ENCODE measurements at regions not wholly inside any gene's neighbourhood (a gene's known extent, or its start where the extent isn't known, plus 50 kb on each side); places are given as distances from the start of the nearest gene placed in this dataset.

- Histone ChIP-seq H4K8ac (ENCODE audit: low read depth, low read length) (no peak overlapping the region), H3K9me3 (replicated peaks in 1 of 2; ENCODE audit: control insufficient read depth in 2 of 2, insufficient read depth in 1 of 2, low read depth in 1 of 2, low read length in 2 of 2) (no peaks in the 10 kb centered on the region), H2BK120ac (ENCODE audit: low read depth, low read length) (no peak overlapping the region), H3K4me1 (ENCODE audit: control insufficient read depth in 2 of 2, insufficient read depth in 1 of 2, low read depth in 1 of 2, low read length in 2 of 2) (no peaks in the 10 kb centered on the region), H2BK15ac (ENCODE audit: low read length) (no peak overlapping the region), H2BK12ac (ENCODE audit: low read length) (no peak overlapping the region), H4K91ac (ENCODE audit: low read depth, low read length, poor library complexity) (no peak overlapping the region), H3K23ac (ENCODE audit: low read depth, low read length, poor library complexity) (no peak overlapping the region), H3K27me3 (ENCODE audit: control insufficient read depth in 3 of 3, insufficient read depth in 3 of 3, low read depth in 1 of 3, low read length in 3 of 3) (no peaks in the 10 kb centered on the region), H3K4me2 (ENCODE audit: insufficient read depth, low read length, poor library complexity, severe bottlenecking) (no peak overlapping the region), H3K79me1 (ENCODE audit: low read depth, low read length) (no peaks in the 10 kb centered on the region), H2AFZ (ENCODE audit: low read length) (no peak overlapping the region), H3K4me3 (ENCODE audit: low read length in 2 of 2) (no peak overlapping the region), H3K9ac (ENCODE audit: low read depth, low read length, poor library complexity) (no peak overlapping the region), H3K18ac (ENCODE audit: low read length) (no peak overlapping the region), H3K14ac (ENCODE audit: low read length) (no peak overlapping the region), H2AK5ac (ENCODE audit: low read depth, low read length) (no peak overlapping the region), H2BK5ac (ENCODE audit: low read length) (no peak overlapping the region), H3K36me3 (replicated peaks in 1 of 2; ENCODE audit: control insufficient read depth in 2 of 2, insufficient read depth in 2 of 2, low read length in 2 of 2) (no peaks in the 10 kb centered on the region), H3K4ac (ENCODE audit: low read length) (no peak overlapping the region), H3K27ac (replicated peaks; ENCODE audit: low read length) (no peak overlapping the region)
- DNase-seq (ENCODE audit: low spot score) = no peak
- WGBS, 2 donors (ENCODE audit: extremely low coverage in 2 of 2, insufficient read length in 2 of 2, insufficient replicate concordance in 1 of 2) = no CpG with 5 or more reads among the region's 1 CpG
These were observed 310.8 kb upstream of the ADAMTSL1 start for GRCh38 chr9:18163146-18163545.

GRCh38 chr9:18167733-18168132 lies 306.2 kb upstream of the ADAMTSL1 start:
- Histone ChIP-seq H2BK5ac (ENCODE audit: low read length) (no peak overlapping the region), H3K4ac (ENCODE audit: low read length) (no peak overlapping the region), H2BK15ac (ENCODE audit: low read length) (no peak overlapping the region), H2BK120ac (ENCODE audit: low read depth, low read length) (no peak overlapping the region), H2AFZ (ENCODE audit: low read length) (no peak overlapping the region), H3K23ac (ENCODE audit: low read depth, low read length, poor library complexity) (no peak overlapping the region), H3K27me3 (ENCODE audit: control insufficient read depth in 3 of 3, insufficient read depth in 3 of 3, low read depth in 1 of 3, low read length in 3 of 3) (no peaks in the 10 kb centered on the region), H3K14ac (ENCODE audit: low read length) (no peak overlapping the region), H3K36me3 (replicated peaks in 1 of 2; ENCODE audit: control insufficient read depth in 2 of 2, insufficient read depth in 2 of 2, low read length in 2 of 2) (no peaks in the 10 kb centered on the region), H2BK12ac (ENCODE audit: low read length) (no peak overlapping the region), H3K79me1 (ENCODE audit: low read depth, low read length) (no peaks in the 10 kb centered on the region), H3K4me2 (ENCODE audit: insufficient read depth, low read length, poor library complexity, severe bottlenecking) (no peak overlapping the region), H3K9me3 (replicated peaks in 1 of 2; ENCODE audit: control insufficient read depth in 2 of 2, insufficient read depth in 1 of 2, low read depth in 1 of 2, low read length in 2 of 2) (no peaks in the 10 kb centered on the region), H4K91ac (ENCODE audit: low read depth, low read length, poor library complexity) (no peak overlapping the region), H4K8ac (ENCODE audit: low read depth, low read length) (no peak overlapping the region), H3K4me1 (ENCODE audit: control insufficient read depth in 2 of 2, insufficient read depth in 1 of 2, low read depth in 1 of 2, low read length in 2 of 2) (no peaks in the 10 kb centered on the region), H3K9ac (ENCODE audit: low read depth, low read length, poor library complexity) (no peak overlapping the region), H3K4me3 (ENCODE audit: low read length in 2 of 2) (no peak overlapping the region), H3K18ac (ENCODE audit: low read length) (no peak overlapping the region), H2AK5ac (ENCODE audit: low read depth, low read length) (no peak overlapping the region), H3K27ac (replicated peaks; ENCODE audit: low read length) (no peak overlapping the region)
- no CpG with 5 or more reads among the region's 1 CpG for WGBS, 2 donors (ENCODE audit: extremely low coverage in 2 of 2, insufficient read length in 2 of 2, insufficient replicate concordance in 1 of 2)
- no peak for DNase-seq (ENCODE audit: low spot score)

GRCh38 chr9:18173923-18174322 lies 300.0 kb upstream of the ADAMTSL1 start:
- H2AK5ac ChIP-seq (ENCODE audit: low read depth, low read length) = no peak overlapping the region
- H3K18ac ChIP-seq (ENCODE audit: low read length) = no peak overlapping the region
- no peak overlapping the region for H4K8ac ChIP-seq (ENCODE audit: low read depth, low read length)
- DNase-seq (ENCODE audit: low spot score) = no peak
- no peak overlapping the region for H3K4me2 ChIP-seq (ENCODE audit: insufficient read depth, low read length, poor library complexity, severe bottlenecking)
- H2BK120ac ChIP-seq (ENCODE audit: low read depth, low read length) = no peak overlapping the region
- H3K9me3 ChIP-seq (replicated peaks in 1 of 2; ENCODE audit: control insufficient read depth in 2 of 2, insufficient read depth in 1 of 2, low read depth in 1 of 2, low read length in 2 of 2) = peaks cover 0 to 5% of the 10 kb centered on the region in 2 donors
- no CpG with 5 or more reads among the region's 4 CpGs for WGBS, 2 donors (ENCODE audit: extremely low coverage in 2 of 2, insufficient read length in 2 of 2, insufficient replicate concordance in 1 of 2)
- H2AFZ ChIP-seq (ENCODE audit: low read length) = no peak overlapping the region
- no peak overlapping the region for H2BK15ac ChIP-seq (ENCODE audit: low read length)
- H3K9ac ChIP-seq (ENCODE audit: low read depth, low read length, poor library complexity) = no peak overlapping the region
- H3K14ac ChIP-seq (ENCODE audit: low read length) = no peak overlapping the region
- H3K27ac ChIP-seq (replicated peaks; ENCODE audit: low read length) = no peak overlapping the region
- no peak overlapping the region for H3K4me3 ChIP-seq (ENCODE audit: low read length in 2 of 2)
- H3K23ac ChIP-seq (ENCODE audit: low read depth, low read length, poor library complexity) = no peak overlapping the region
- no peaks in the 10 kb centered on the region for H3K4me1 ChIP-seq (ENCODE audit: control insufficient read depth in 2 of 2, insufficient read depth in 1 of 2, low read depth in 1 of 2, low read length in 2 of 2)
- H3K36me3 ChIP-seq (replicated peaks in 1 of 2; ENCODE audit: control insufficient read depth in 2 of 2, insufficient read depth in 2 of 2, low read length in 2 of 2) = no peaks in the 10 kb centered on the region
- H3K4ac ChIP-seq (ENCODE audit: low read length) = no peak overlapping the region
- H3K27me3 ChIP-seq (ENCODE audit: control insufficient read depth in 3 of 3, insufficient read depth in 3 of 3, low read depth in 1 of 3, low read length in 3 of 3) = no peaks in the 10 kb centered on the region
- no peaks in the 10 kb centered on the region for H3K79me1 ChIP-seq (ENCODE audit: low read depth, low read length)
- H2BK5ac ChIP-seq (ENCODE audit: low read length) = no peak overlapping the region
- H2BK12ac ChIP-seq (ENCODE audit: low read length) = no peak overlapping the region
- no peak overlapping the region for H4K91ac ChIP-seq (ENCODE audit: low read depth, low read length, poor library complexity)

GRCh38 chr9:18182636-18183035 lies 291.3 kb upstream of the ADAMTSL1 start:
- DNase-seq (ENCODE audit: low spot score) = no peak
- Histone ChIP-seq H3K23ac (ENCODE audit: low read depth, low read length, poor library complexity) (no peak overlapping the region), H3K36me3 (replicated peaks in 1 of 2; ENCODE audit: control insufficient read depth in 2 of 2, insufficient read depth in 2 of 2, low read length in 2 of 2) (no peaks in the 10 kb centered on the region), H4K91ac (ENCODE audit: low read depth, low read length, poor library complexity) (no peak overlapping the region), H3K4ac (ENCODE audit: low read length) (no peak overlapping the region), H3K18ac (ENCODE audit: low read length) (no peak overlapping the region), H3K4me1 (ENCODE audit: control insufficient read depth in 2 of 2, insufficient read depth in 1 of 2, low read depth in 1 of 2, low read length in 2 of 2) (no peaks in the 10 kb centered on the region), H3K27ac (replicated peaks; ENCODE audit: low read length) (no peak overlapping the region), H3K4me3 (ENCODE audit: low read length in 2 of 2) (no peak overlapping the region), H3K9ac (ENCODE audit: low read depth, low read length, poor library complexity) (no peak overlapping the region), H3K79me1 (ENCODE audit: low read depth, low read length) (no peaks in the 10 kb centered on the region), H3K4me2 (ENCODE audit: insufficient read depth, low read length, poor library complexity, severe bottlenecking) (no peak overlapping the region), H2AFZ (ENCODE audit: low read length) (no peak overlapping the region), H2AK5ac (ENCODE audit: low read depth, low read length) (no peak overlapping the region), H3K27me3 (ENCODE audit: control insufficient read depth in 3 of 3, insufficient read depth in 3 of 3, low read depth in 1 of 3, low read length in 3 of 3) (no peaks in the 10 kb centered on the region), H2BK15ac (ENCODE audit: low read length) (no peak overlapping the region), H4K8ac (ENCODE audit: low read depth, low read length) (no peak overlapping the region), H2BK12ac (ENCODE audit: low read length) (no peak overlapping the region), H3K14ac (ENCODE audit: low read length) (no peak overlapping the region), H2BK5ac (ENCODE audit: low read length) (no peak overlapping the region), H3K9me3 (replicated peaks in 1 of 2; ENCODE audit: control insufficient read depth in 2 of 2, insufficient read depth in 1 of 2, low read depth in 1 of 2, low read length in 2 of 2) (peaks cover 0 to under 1% of the 10 kb centered on the region in 2 donors), H2BK120ac (ENCODE audit: low read depth, low read length) (no peak overlapping the region)
- WGBS, 2 donors (ENCODE audit: extremely low coverage in 2 of 2, insufficient read length in 2 of 2, insufficient replicate concordance in 1 of 2) = no CpG with 5 or more reads among the region's 3 CpGs
